Activated naive CD4-positive, alpha-beta T cell treated with Interleukin-2 at 50 U/mL for 16 hours (primary cell): ENCODE measurements at regions not wholly inside any gene's neighbourhood (a gene's known extent, or its start where the extent isn't known, plus 50 kb on each side); places are given as distances from the start of the nearest gene placed in this dataset.

Experiments used
- DNase-seq: peaks from one replicate; pipeline ENCODE4 v3.0.0-alpha.2; 2020

DNA sequence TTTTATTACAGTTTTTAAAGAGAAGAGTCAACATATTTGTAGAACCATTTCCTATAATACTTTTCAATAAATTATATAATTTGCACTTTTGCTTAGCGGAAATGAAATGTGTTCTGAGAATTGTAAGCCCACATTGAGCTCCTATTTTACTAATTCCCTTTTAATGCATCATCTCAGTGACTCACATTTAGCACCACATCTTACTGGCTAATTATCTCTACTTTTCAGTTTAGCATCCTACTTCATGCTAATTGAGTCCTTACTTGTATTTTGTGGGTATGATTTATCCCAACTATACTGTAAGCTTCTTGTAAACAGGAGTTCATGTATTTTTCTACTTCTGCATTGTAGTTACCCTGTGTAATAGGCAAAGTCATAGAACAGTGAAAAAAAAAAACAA is 67.5 kb downstream of the TMX1 start:
- DNase-seq, result no peak

DNA sequence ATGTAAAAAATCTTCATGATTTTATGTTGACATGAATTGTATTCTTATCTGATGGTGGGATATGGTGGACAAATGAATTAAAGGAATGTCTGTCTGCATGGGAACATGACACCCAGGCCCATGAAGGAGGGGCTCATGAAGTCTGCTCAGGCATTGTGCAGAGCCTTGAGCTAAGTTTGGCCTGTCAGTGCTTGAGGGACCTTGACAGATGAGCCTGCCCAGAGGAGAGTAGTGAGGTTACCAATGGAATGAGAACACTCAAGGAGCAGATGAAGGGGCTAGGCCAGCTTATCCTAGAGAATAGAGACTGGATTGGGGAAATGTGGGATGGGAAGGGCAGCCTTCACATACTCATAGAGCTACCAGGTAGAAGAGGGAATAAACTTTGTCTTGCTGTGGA is 68.8 kb downstream of the TMX1 start:
- no peak for DNase-seq

DNA sequence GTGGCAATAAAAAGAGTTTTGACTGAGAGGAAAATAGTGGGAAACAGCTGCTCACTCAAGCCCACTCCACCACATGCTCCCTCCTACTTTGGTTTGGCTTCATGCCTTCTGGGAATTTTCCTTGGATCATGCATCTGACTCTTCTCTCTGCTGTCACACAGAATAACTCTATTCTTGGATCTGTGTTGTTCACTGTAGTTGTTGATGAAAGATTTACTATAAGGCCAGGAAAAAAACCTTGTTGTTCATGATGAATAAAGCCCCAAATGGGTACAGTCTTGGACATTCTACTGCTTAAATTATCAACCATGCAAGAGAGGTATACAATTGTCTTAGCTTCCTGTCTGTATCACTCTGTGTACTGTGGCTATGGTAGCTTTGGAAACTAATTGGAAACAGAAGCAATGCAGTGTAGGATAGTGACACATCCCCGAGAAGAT is 70.5 kb downstream of the TMX1 start:
- no peak for DNase-seq

DNA sequence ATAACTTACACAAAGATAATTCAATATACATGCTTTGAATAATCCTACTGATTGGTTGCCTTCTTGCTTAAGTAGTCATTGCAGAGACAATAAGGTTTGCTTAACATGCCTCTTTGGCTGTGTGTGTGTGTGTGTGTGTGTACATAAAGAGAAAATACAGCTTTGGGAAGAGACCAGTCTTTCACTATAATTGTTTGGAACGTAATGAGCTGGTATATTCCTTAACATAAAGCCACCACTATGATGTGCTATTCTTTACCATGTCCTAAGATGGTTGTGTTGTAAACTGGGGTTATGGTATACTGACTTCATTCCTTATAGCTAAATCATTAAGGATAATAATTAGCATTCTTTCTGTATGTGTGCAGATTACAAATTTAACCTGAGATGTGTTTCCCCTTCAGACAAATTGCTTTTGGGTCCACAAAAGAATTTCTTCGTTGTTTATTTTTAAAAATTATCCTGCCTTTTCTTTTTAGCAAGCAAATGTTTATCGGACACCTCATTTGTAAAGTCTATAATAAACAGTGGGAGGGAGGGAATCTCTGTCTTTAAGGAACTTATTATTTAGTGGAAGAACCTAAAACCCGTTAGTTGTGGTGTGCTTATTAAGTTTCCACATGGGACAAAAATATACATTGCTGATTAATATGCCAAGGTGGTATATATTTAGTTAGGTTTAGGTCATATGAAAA is 74.4 kb downstream of the TMX1 start:
- DNase-seq, result no peak

DNA sequence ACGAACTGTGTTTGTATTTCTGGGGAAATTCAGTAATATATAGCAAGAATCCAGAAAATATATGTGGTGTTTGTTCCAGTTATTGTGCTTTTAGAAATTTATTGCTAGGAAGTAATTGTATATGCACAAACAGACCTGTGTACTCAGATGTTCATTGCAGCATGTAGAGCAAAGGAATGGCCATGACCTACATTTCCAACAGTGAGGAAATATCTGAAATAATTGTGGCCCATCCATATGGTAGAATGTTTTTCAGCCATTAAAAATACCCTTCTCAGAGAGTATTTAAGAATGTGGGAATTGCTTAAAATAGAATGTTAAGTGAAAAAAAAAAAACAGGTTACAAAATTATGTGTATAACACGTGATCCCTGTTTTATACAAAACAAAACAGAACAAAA is 77.3 kb downstream of the TMX1 start:
- DNase-seq, result no peak

DNA sequence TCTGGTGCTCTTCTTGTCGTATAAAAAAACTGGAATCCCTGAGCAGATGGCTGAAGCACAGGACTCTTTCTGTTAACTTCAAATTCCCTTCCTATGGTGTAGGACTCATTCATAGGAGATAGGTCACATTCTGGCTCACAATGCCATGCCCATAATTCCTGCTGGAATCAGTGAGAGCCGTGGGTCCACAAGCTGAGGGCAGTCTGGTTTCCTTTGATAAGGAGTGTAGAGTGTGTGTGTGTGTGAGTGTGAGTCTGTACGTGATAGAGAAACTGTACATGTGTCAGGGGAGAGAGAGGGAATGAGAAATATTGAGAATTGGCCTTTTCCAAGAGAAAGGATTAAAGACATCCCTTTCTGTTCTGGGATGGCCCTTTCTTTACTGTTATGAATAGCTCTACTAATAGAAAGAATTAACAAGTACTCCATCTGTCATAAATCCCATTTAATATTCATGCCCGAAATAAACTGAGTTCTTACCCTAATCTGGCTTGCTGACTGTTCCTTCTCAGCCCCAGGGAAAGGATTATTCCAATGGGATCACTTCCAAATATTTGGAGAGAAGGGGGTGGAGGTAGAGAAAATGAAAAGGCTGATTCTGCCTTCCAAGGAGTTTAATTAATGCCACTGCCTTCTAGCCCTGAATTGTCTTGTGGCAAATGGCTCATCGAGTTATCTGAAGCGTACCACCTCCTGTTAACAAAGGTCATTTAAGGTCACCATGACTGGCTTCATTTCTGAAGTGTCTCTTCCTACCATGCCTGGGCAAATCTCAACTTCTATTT is 79.0 kb downstream of the TMX1 start:
- no peak for DNase-seq

DNA sequence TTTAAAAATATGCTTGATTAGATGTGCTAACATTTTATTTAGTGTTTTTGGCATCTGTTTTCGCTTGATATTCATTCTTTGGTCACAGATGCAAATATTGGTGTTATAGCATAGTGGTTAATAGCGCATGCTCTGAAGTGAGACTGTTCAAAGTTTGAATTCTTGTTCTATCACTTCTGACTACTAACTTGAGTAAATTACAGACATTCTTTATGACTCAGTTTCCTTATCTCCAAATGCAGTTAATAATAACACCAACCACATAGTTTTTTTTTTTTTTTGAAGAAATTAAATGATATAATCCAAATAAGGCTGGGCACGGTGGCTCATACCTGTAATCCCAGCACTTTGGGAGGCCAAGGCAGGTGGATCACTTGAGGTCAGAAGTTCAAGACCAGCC is 81.0 kb downstream of the TMX1 start:
- no peak for DNase-seq

DNA sequence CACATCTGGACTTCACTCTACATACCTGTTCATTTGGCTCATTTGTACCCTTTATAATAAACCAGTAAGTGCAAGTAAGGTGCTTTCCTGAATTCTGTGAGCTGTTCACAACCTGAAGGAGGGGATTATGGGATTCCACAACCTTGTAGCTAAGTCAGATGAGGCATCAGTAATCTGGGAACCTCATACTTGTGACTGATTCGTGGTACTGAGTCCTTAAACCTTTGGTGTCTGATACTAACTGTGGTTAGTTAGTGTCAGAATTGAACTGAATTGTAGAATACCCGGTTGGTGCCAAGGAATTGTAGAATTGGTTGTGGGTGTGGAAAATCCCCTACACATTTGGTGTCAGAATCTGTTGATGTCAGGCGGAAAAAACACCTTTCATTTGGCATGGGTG is 83.4 kb downstream of the TMX1 start:
- DNase-seq, result no peak

DNA sequence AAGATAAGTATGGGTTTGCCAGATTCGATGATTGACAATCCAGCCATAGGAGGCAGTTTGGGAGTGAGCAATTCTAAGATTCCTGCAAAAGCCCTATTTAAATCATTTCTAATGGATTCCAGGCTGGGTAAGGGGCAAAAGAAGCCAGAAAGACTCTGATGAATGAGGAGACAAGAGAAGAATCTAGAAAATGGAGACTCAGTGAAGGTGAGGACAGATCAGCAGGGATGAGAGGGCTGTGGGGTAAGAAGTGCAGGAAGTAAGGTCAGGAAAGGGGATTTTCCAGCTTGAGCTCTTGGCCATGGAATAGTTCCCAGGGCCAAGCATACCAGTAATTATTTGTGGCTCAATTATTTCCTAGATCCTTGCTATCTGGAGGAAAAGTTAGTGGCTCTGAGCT is 87.3 kb downstream of the TMX1 start:
- DNase-seq, result no peak

DNA sequence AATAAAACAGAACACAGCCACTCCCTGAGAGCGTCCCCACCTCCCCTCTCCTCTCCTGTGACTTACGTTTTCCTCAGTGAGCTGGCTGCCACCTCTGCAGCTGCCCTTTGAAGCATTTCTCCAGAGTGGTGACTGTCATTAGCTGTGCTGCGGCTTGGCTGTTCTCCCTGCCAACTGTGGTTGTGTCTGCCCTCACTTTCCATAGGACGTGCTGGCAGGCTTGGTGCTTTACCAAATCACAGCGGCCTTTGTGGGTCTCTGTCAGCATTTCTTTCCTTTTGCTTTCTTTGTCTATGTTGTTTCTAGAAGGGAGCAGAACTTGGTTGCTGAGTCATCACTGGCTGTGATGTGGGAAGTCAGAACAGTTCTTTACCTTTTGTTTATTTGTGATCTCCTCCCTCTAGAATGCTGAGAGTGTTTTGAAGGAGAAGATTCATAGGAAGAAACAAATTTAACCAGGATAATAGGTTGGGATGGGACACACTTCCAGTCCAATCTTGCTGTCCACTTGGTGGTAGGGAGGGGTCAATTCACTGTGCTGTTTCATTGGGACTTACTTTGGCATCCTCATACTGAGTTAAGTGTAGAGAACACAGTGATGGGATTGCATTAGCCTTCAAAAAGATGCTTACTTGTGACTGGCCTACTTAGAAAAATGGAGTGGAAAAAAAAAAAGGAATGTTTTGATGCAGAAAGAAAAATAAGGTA is 88.2 kb downstream of the TMX1 start:
- DNase-seq, result peak; percentile 21

DNA sequence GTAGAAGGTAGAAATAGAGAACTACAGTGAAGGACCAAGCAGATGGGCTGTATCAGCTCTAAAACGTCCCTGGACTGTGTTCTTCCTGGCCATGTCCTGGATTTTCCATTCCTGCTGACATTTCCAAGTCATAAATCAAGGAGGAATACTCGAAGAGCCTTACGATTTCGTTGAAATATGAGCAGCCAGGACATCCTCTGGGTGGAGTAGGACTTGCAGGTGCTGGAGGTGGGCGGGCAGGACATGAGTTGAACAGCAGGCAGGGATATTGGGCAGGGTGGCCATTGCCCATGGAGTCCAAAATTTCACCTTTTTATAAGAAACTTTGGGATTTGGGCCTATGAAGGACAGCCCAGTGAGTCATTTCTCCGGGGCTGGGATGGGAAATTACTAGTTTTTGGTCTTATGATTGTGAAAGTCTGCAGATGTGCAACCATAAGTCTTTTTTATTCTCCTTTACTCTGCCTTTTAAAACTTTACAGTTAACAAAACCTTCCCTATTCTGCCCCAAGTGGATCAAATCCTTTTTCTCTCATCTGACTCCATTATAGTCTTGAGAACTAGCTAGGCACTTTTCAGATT is 88.8 kb downstream of the TMX1 start:
- no peak for DNase-seq

DNA sequence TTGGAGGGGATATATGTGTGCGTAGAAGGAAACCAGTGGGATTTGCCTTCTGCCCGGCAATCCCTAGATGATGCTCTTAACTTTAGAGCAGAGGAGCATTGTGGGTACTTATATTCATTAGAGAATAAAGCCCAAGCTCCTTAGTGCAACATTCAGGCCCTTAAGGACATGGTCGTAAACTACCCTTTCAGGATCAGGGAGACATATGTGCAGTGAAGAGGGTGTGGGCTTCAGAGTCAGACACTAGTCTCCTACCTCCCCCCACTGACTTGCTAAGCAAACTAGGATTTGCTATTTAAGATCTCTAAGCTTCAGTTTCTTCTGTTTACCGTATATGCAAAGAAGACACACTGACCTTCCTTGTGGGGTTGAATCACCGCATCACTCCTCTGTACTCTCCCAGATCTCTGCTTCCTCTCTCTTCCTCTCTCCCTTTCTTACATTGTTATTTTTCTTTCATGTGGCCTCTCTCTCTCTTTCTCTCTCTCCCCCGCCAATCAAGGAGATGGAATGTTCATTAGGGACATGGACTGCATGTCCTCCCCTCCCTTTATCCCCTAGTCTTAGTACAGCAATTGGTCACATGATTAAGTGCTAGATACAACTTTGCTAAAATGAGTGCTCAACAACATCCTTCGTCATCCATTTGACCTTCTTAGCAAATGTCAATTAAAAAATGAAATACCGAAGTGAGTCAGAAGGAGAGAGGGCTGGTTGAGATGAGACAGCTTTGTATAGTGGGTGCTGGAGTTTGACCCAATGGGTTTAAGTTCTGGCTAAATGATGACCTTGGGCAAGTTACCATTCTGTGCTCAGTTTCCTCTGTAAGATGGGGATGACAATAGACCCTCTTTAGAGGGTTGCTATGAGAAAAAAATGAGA is 91.7 kb downstream of the TMX1 start:
- DNase-seq, result no peak

DNA sequence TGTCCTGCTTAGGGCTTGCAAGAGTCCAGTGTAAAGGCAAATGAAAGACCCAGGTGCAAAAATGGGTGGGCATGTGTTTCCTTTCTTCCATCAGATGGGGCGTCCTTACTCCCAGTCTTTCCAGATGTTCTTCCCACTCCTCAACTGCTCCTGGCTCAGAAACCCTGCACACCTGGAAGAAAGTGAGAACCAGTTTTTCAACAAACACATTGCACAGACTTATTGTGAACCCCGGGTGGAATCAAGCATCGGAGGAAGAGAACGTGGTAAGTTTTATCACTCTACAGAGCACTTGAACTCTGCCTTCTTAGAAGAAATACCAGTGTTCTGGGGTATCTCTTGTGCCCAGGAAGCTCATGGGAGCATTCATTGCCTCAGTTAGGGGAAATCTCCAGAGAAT is 93.3 kb downstream of the TMX1 start:
- no peak for DNase-seq

DNA sequence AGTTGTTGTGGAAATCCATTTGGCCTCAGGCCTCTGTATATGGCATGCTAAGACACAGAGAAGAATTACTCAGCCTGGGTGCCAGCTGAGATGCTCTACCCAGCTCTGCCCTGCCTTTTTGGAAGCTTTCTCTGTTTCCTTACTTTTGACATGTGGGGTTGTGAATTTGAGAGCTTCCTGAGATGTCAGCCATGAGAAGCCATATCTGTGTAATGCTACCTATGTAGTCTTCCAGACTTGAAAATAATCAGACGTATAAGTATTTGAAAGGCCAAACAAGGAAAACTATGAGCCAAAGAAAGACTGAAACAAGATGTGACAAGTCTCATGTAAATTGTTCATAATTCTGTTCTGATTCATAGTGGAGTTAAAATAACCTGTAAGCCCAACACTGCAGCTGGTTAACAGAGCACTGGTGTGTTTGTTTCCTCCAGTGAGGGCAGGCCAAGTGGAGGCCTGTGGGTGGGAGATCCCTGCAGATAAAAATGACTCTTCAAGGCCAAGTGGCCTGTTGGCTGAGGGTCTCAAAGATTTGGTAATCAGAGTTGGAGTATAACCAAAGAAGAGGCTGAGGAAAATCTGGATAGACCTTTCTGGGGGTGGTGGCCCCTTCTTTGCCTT is 94.0 kb downstream of the TMX1 start:
- DNase-seq, result no peak

DNA sequence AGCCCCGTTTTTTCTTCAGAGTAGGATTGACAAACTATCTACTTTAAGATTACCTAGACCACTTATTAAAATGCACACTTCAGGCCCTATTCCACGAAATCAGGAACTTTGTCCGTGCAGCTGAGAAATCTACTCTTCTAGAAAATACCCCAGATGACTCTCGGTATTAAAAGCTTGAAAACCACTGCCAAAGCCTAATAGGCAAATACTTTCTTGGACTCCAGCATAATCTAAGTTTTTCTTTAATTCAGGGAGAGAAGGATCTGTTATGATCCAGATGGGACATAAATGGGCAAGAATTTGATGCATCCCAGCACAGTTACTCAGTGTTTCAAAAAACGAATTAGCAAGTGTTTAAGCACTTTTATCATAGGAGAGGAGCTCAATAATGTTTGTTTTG is 94.5 kb downstream of the TMX1 start:
- DNase-seq, result no peak

DNA sequence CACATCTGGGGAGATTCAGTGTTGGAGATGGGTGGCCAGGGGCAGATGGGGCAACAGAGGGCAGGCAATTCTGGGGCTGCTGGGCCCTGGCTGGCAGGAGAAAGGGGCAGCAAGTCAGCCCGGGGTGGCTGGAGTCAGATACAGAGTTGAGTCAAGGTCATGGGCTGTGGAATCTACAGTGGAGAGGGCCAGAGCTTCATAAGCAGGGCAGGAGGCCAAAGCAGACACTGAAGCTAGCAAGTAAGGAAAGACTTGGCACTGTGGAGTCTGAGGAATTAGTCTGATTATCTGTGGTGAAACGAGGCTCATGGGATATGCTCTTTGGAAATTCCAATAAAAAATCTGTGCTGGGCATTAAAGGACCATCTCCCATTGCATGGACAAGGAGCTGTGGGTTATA is 95.5 kb downstream of the TMX1 start:
- no peak for DNase-seq

DNA sequence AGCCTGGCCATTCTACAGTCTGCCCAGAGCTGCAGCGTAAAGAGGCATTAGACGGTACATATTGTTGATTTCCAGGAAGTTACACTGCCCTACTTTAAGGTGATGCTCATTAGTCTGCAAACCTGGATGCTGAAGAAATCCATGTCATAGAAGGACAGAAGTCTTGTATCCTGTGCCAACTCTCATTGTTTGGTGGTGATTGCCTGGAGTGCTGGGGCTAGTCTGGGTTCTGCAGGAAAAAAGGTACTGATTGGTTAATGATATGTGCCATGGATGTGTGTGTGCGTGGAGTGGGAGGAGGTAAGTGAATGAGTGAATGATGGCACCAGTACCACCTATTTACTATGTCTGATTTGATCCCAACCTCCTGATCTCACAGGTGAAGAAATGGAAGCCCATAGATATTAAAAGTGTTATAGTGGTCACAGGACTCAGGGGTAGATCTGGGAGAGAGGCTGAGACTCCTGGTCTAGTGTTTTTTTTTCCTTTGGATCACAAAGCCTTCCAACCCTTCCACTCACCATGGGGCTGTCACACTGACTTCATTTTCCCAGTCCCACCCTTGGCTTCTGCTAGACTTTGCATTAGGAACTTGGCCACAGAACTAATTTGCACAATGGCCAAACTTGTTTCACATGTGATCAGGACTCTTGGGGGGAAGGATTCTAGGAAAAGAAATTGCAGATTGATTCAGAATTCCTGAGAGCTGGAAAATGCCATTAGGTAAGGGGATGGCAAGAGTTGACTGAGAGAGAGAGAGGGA is 96.1 kb downstream of the TMX1 start:
- no peak for DNase-seq

DNA sequence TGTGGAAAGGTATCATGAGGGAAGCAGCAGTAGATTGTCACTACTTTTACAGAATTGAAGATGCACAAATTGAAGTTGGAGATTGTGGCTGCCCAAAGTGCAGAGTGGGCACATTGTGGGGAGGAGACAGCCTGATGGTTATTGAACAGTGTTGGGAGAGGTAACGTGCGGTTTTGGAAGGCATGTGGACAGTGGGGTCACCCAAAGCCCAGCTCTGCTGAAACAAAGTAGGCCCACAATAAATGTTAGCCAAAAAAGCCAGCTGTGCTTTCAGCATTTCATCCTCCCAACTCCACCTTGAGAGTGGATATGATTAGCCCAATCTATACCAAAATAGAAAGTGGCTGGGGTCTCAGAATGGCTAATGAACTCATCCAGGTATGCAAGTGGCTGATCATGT is 96.7 kb downstream of the TMX1 start:
- no peak for DNase-seq

DNA sequence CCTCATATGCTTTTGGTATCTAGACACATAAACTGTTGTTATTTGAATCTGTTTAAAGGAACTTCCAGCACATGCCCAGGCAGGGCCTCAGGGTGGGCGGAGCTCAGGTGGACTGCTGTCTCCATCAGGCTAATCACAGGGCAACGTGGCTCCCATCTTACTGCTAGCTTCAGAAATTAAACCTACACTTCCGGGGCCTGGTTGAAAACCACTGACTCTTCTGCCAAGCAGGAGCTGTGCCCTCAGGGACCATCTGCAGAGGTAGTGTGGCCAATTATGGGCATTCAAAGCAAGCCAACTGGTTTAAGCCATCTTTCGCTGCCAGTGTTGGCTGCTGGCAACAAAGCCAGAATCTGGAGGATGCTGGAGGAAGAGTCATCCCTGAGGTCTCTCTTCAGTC is 97.5 kb downstream of the TMX1 start:
- no peak for DNase-seq

DNA sequence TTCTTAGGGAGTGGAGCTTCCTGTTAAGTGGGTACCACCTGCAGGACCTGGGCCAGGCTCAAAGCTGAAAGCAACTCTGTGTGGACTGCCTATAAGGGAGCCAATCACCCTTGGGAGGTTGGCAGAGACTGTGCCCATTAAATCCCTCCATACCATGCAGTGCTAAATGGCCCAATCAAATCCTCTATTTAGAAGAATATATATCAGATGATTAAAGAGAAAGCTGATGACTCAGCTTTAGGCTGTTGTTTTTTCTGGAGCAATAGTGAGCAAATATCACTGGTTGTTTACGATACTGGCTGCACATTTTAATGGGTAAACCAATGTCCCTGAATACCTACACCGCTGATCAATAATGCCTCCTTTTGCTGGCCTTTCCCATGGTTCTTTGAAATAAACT is 101.3 kb downstream of the TMX1 start:
- no peak for DNase-seq

DNA sequence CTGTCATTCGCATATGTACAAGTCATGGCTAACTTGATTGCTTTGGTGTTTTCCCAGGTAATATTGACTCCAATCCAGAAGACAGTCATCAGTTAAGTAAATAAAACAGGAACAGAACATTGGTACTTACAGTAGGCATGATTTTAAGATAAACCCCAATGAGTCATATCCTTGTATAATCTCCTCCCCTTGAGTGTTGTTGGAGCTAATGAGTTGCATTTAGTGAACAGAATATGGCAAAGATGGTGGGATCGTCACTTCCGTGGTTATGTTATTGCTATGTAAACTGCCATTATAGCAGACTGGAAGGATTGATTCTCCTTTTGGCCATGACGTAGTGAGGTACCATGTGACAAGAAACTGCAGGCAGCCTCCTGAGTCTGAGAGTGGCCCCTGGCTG is 102.2 kb downstream of the TMX1 start:
- DNase-seq, result no peak
